SJCRH30 (cell line): ENCODE measurements at regions not wholly inside any gene's neighbourhood (a gene's known extent, or its start where the extent isn't known, plus 50 kb on each side); places are given as distances from the start of the nearest gene placed in this dataset.
"Not testable (repeated sequence)": the region's sequence is repeated elsewhere in the genome, so short reads cannot be mapped to it uniquely, and the experiment has no call there.

ENCODE experiments used
- DNase-seq, 2 experiments: peaks; one replicate each; pipeline ENCODE4 v3.0.0-alpha.2; 2015 to 2020
- H3K27ac ChIP-seq: fragments of 250-450 bp; sonication (Bioruptor Pico); 2 replicates; pipeline ENCODE4 v1.5.1; 2020; ENCODE audit warnings: mild to moderate bottlenecking, moderate library complexity
- H3K27me3 ChIP-seq: fragments of 250-450 bp; sonication (Bioruptor Pico); 2 replicates; pipeline ENCODE4 v1.5.1; 2020; ENCODE audit warnings: mild to moderate bottlenecking, moderate library complexity
- H3K36me3 ChIP-seq: fragments of 250-450 bp; sonication (Bioruptor Pico); 2 replicates; pipeline ENCODE4 v1.5.1; 2020; ENCODE audit warnings: mild to moderate bottlenecking, moderate library complexity
- H3K4me1 ChIP-seq: fragments of 250-450 bp; sonication (Bioruptor Pico); 2 replicates; pipeline ENCODE4 v1.5.1; 2020; ENCODE audit warnings: mild to moderate bottlenecking, moderate library complexity
- H3K4me3 ChIP-seq: fragments of 250-450 bp; sonication (Bioruptor Pico); 2 replicates; pipeline ENCODE4 v1.5.1; 2020; ENCODE audit warnings: mild to moderate bottlenecking, moderate library complexity
- H3K9me3 ChIP-seq: fragments of 250-450 bp; sonication (Bioruptor Pico); replicated peaks from 2 replicates; pipeline ENCODE4 v1.5.1; 2020; ENCODE audit warnings: mild to moderate bottlenecking, moderate library complexity

GRCh38 chr4:45004326-45004725 is 278.0 kb upstream of the GNPDA2 start:
- Histone ChIP-seq H3K27me3 (no peaks in the 10 kb centered on the region), H3K36me3 (no peaks in the 10 kb centered on the region), H3K4me3 (no peak overlapping the region), H3K9me3 (no peaks in the 10 kb centered on the region), H3K4me1 (peaks cover 19% of the 10 kb centered on the region), H3K27ac (peak overlapping the region; percentile 30; the same call in 1 of the 2 replicates)
- peak; percentile 67 to 83 for DNase-seq

GRCh38 chr4:44996276-44996845 is 270.0 kb upstream of the GNPDA2 start:
- Histone ChIP-seq H3K4me1 (no peaks in the 10 kb centered on the region), H3K4me3 (no peak overlapping the region), H3K9me3 (no peaks in the 10 kb centered on the region; the same call in 1 of the 2 replicates), H3K27me3 (no peaks in the 10 kb centered on the region), H3K27ac (no peak overlapping the region), H3K36me3 (no peaks in the 10 kb centered on the region)
- no peak for DNase-seq

- Histone ChIP-seq H3K4me1 (no peaks in the 10 kb centered on the region), H3K27ac (no peak overlapping the region), H3K36me3 (no peaks in the 10 kb centered on the region), H3K9me3 (no peaks in the 10 kb centered on the region), H3K4me3 (no peak overlapping the region), H3K27me3 (no peaks in the 10 kb centered on the region)
- DNase-seq: peak in 1 of 2 experiments; percentile 17
Observed at GRCh38 chr4:44988011-44988410, 261.7 kb upstream of the GNPDA2 start.

GRCh38 chr4:44985938-44986337 is 259.6 kb upstream of the GNPDA2 start:
- Histone ChIP-seq H3K4me1 (no peaks in the 10 kb centered on the region), H3K27me3 (no peaks in the 10 kb centered on the region), H3K36me3 (no peaks in the 10 kb centered on the region), H3K9me3 (no peaks in the 10 kb centered on the region), H3K27ac (no peak overlapping the region), H3K4me3 (no peak overlapping the region)
- DNase-seq: no peak

- Histone ChIP-seq H3K27me3 (no peaks in the 10 kb centered on the region), H3K9me3 (no peaks in the 10 kb centered on the region), H3K36me3 (no peaks in the 10 kb centered on the region), H3K4me3 (no peak overlapping the region), H3K4me1 (no peaks in the 10 kb centered on the region), H3K27ac (no peak overlapping the region)
- peak; percentile 6 to 11 for DNase-seq
Observed at GRCh38 chr4:44985152-44985551, 258.8 kb upstream of the GNPDA2 start.

- H3K4me3 ChIP-seq: no peak overlapping the region
- no peaks in the 10 kb centered on the region for H3K27me3 ChIP-seq
- H3K9me3 ChIP-seq: no peaks in the 10 kb centered on the region
- H3K4me1 ChIP-seq: no peaks in the 10 kb centered on the region
- no peaks in the 10 kb centered on the region for H3K36me3 ChIP-seq
- DNase-seq: no peak
- no peak overlapping the region for H3K27ac ChIP-seq
Observed at GRCh38 chr4:44984083-44984482, 257.7 kb upstream of the GNPDA2 start.

- Histone ChIP-seq H3K9me3 (no peaks in the 10 kb centered on the region), H3K36me3 (no peaks in the 10 kb centered on the region), H3K4me3 (no peak overlapping the region), H3K4me1 (no peaks in the 10 kb centered on the region), H3K27ac (no peak overlapping the region), H3K27me3 (no peaks in the 10 kb centered on the region)
- DNase-seq: no peak
Observed at GRCh38 chr4:44983083-44983482, 256.7 kb upstream of the GNPDA2 start.

GRCh38 chr4:44978020-44978419 is 251.7 kb upstream of the GNPDA2 start:
- Histone ChIP-seq H3K36me3 (no peaks in the 10 kb centered on the region), H3K4me3 (no peak overlapping the region), H3K27ac (no peak overlapping the region), H3K9me3 (0 out of 2 replicates have a peak, but pooled peaks cover 2% of the 10 kb centered on the region), H3K4me1 (no peaks in the 10 kb centered on the region), H3K27me3 (no peaks in the 10 kb centered on the region)
- DNase-seq: no peak

GRCh38 chr4:44965435-44966095 is 239.2 kb upstream of the GNPDA2 start:
- no peaks in the 10 kb centered on the region for H3K4me1 ChIP-seq

GRCh38 chr4:44964086-44964485 is 237.7 kb upstream of the GNPDA2 start:
- H3K4me3 ChIP-seq, H3K9me3 ChIP-seq: not testable (repeated sequence)

More at GRCh38 chr4:44965435-44966095, 239.2 kb upstream of the GNPDA2 start:
- no peak overlapping the region for H3K27ac ChIP-seq
- H3K36me3 ChIP-seq: no peaks in the 10 kb centered on the region
- H3K27me3 ChIP-seq: no peaks in the 10 kb centered on the region
- H3K9me3 ChIP-seq: no peaks in the 10 kb centered on the region
- no peak for DNase-seq
- no peak overlapping the region for H3K4me3 ChIP-seq

GRCh38 chr4:44961001-44961755 is 234.8 kb upstream of the GNPDA2 start:
- H3K27ac ChIP-seq: no peak overlapping the region
- H3K36me3 ChIP-seq: no peaks in the 10 kb centered on the region
- no peaks in the 10 kb centered on the region for H3K27me3 ChIP-seq
- no peak overlapping the region for H3K4me3 ChIP-seq
- no peaks in the 10 kb centered on the region for H3K4me1 ChIP-seq
- no peaks in the 10 kb centered on the region for H3K9me3 ChIP-seq
- DNase-seq: no peak

More at GRCh38 chr4:44964086-44964485, 237.7 kb upstream of the GNPDA2 start:
- H3K27ac ChIP-seq, H3K4me1 ChIP-seq, DNase-seq, H3K36me3 ChIP-seq, H3K27me3 ChIP-seq: not testable (repeated sequence)

GRCh38 chr4:44931720-44932119 is 205.4 kb upstream of the GNPDA2 start:
- peaks cover 6% of the 10 kb centered on the region for H3K4me1 ChIP-seq
- no peaks in the 10 kb centered on the region for H3K27me3 ChIP-seq
- no peak overlapping the region for H3K27ac ChIP-seq
- no peaks in the 10 kb centered on the region for H3K36me3 ChIP-seq
- no peak for DNase-seq
- H3K4me3 ChIP-seq: no peak overlapping the region
- no peaks in the 10 kb centered on the region for H3K9me3 ChIP-seq

- H3K4me3 ChIP-seq: no peak overlapping the region
- H3K27me3 ChIP-seq: no peaks in the 10 kb centered on the region
- DNase-seq: no peak
- no peak overlapping the region for H3K27ac ChIP-seq
- H3K9me3 ChIP-seq: no peaks in the 10 kb centered on the region
- no peaks in the 10 kb centered on the region for H3K36me3 ChIP-seq
- peaks cover 3% of the 10 kb centered on the region; the same call in 1 of the 2 replicates for H3K4me1 ChIP-seq
Observed at GRCh38 chr4:44928785-44929184, 202.4 kb upstream of the GNPDA2 start.

GRCh38 chr4:44927399-44928380 is 201.3 kb upstream of the GNPDA2 start:
- Histone ChIP-seq H3K4me3 (no peak overlapping the region), H3K27ac (no peak overlapping the region), H3K4me1 (peaks cover 3% of the 10 kb centered on the region; the same call in 1 of the 2 replicates), H3K27me3 (no peaks in the 10 kb centered on the region), H3K9me3 (no peaks in the 10 kb centered on the region), H3K36me3 (no peaks in the 10 kb centered on the region)
- DNase-seq: peak; percentile 4 to 74
